ENCODE measurements at regions not wholly inside any gene's neighbourhood (a gene's known extent, or its start where the extent isn't known, plus 50 kb on each side); places are given as distances from the start of the nearest gene placed in this dataset.

DNA sequence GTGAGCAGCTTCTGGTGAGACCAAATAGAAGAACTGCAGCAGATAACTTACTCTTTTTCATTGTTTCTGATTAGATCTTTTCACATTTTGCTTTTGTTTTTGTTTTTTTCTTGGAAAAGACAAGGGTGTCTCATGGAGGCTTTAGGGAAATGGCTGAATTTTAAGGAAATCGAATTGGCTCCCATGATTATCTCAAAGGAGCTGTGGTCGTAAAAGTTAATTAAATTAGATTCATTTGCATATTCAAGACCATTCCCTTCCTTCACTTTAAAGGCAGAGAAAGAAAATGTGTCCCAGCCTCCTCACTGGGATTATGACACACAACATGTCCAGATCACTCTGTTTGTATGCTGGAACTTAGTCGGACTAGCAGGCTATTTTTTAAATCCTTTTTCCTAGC, 106.4 kb upstream of the MDM1 start:
- TF ChIP-seq EZH2phosphoT487 (IDR thresholded peaks at IDR 0.05; ENCODE audit: borderline replicate concordance) (no peak), POLR2AphosphoS5 (IDR thresholded peaks at IDR 0.05; ENCODE audit: low read depth, low read length) (no peak), POLR2A (IDR thresholded peaks at IDR 0.05; ENCODE audit: borderline replicate concordance, extremely low read depth, insufficient read depth, insufficient read length) (no peak), CBX3 (IDR thresholded peaks at IDR 0.05; ENCODE audit: low read depth) (no peak), RAD21 (IDR thresholded peaks at IDR 0.05; ENCODE audit: low read depth) (no peak), YY1 (IDR thresholded peaks at IDR 0.05; ENCODE audit: extremely low read depth, insufficient replicate concordance, low read depth, low read length) (no peak), ZNF274 (IDR thresholded peaks at IDR 0.05; ENCODE audit: low read depth, low read length) (no peak), SP1 (IDR thresholded peaks at IDR 0.05; ENCODE audit: low read depth) (no peak), JUND (IDR thresholded peaks at IDR 0.05) (no peak)
- TF ChIP-seq, protein P1, sequence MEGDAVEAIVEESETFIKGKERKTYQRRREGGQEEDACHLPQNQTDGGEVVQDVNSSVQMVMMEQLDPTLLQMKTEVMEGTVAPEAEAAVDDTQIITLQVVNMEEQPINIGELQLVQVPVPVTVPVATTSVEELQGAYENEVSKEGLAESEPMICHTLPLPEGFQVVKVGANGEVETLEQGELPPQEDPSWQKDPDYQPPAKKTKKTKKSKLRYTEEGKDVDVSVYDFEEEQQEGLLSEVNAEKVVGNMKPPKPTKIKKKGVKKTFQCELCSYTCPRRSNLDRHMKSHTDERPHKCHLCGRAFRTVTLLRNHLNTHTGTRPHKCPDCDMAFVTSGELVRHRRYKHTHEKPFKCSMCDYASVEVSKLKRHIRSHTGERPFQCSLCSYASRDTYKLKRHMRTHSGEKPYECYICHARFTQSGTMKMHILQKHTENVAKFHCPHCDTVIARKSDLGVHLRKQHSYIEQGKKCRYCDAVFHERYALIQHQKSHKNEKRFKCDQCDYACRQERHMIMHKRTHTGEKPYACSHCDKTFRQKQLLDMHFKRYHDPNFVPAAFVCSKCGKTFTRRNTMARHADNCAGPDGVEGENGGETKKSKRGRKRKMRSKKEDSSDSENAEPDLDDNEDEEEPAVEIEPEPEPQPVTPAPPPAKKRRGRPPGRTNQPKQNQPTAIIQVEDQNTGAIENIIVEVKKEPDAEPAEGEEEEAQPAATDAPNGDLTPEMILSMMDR (IDR thresholded peaks at IDR 0.05 in 2 of 3, conservative IDR thresholded peaks at IDR 0.05 in 1 of 3; ENCODE audit: borderline replicate concordance in 1 of 3, insufficient read depth in 1 of 3, low read depth in 2 of 3, low read length in 2 of 3): no peak
- TF ChIP-seq, protein P2, sequence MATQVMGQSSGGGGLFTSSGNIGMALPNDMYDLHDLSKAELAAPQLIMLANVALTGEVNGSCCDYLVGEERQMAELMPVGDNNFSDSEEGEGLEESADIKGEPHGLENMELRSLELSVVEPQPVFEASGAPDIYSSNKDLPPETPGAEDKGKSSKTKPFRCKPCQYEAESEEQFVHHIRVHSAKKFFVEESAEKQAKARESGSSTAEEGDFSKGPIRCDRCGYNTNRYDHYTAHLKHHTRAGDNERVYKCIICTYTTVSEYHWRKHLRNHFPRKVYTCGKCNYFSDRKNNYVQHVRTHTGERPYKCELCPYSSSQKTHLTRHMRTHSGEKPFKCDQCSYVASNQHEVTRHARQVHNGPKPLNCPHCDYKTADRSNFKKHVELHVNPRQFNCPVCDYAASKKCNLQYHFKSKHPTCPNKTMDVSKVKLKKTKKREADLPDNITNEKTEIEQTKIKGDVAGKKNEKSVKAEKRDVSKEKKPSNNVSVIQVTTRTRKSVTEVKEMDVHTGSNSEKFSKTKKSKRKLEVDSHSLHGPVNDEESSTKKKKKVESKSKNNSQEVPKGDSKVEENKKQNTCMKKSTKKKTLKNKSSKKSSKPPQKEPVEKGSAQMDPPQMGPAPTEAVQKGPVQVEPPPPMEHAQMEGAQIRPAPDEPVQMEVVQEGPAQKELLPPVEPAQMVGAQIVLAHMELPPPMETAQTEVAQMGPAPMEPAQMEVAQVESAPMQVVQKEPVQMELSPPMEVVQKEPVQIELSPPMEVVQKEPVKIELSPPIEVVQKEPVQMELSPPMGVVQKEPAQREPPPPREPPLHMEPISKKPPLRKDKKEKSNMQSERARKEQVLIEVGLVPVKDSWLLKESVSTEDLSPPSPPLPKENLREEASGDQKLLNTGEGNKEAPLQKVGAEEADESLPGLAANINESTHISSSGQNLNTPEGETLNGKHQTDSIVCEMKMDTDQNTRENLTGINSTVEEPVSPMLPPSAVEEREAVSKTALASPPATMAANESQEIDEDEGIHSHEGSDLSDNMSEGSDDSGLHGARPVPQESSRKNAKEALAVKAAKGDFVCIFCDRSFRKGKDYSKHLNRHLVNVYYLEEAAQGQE (IDR thresholded peaks at IDR 0.05; ENCODE audit: low read depth): no peak
- TF ChIP-seq, protein P3, sequence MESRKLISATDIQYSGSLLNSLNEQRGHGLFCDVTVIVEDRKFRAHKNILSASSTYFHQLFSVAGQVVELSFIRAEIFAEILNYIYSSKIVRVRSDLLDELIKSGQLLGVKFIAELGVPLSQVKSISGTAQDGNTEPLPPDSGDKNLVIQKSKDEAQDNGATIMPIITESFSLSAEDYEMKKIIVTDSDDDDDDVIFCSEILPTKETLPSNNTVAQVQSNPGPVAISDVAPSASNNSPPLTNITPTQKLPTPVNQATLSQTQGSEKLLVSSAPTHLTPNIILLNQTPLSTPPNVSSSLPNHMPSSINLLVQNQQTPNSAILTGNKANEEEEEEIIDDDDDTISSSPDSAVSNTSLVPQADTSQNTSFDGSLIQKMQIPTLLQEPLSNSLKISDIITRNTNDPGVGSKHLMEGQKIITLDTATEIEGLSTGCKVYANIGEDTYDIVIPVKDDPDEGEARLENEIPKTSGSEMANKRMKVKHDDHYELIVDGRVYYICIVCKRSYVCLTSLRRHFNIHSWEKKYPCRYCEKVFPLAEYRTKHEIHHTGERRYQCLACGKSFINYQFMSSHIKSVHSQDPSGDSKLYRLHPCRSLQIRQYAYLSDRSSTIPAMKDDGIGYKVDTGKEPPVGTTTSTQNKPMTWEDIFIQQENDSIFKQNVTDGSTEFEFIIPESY (IDR thresholded peaks at IDR 0.05; ENCODE audit: extremely low read depth, insufficient replicate concordance, low read length): no peak
- TF ChIP-seq, protein P4, sequence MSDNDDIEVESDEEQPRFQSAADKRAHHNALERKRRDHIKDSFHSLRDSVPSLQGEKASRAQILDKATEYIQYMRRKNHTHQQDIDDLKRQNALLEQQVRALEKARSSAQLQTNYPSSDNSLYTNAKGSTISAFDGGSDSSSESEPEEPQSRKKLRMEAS (IDR thresholded peaks at IDR 0.05): no peak
